GM21390 (cell line): ENCODE measurements at regions not wholly inside any gene's neighbourhood (a gene's known extent, or its start where the extent isn't known, plus 50 kb on each side); places are given as distances from the start of the nearest gene placed in this dataset.

ENCODE experiments used
- ATAC-seq: cut with Tn5 transposase; IDR thresholded peaks from one replicate; pipeline ENCODE4 v1.9.1; 2021; ENCODE audit not compliant: unreplicated experiment

DNA sequence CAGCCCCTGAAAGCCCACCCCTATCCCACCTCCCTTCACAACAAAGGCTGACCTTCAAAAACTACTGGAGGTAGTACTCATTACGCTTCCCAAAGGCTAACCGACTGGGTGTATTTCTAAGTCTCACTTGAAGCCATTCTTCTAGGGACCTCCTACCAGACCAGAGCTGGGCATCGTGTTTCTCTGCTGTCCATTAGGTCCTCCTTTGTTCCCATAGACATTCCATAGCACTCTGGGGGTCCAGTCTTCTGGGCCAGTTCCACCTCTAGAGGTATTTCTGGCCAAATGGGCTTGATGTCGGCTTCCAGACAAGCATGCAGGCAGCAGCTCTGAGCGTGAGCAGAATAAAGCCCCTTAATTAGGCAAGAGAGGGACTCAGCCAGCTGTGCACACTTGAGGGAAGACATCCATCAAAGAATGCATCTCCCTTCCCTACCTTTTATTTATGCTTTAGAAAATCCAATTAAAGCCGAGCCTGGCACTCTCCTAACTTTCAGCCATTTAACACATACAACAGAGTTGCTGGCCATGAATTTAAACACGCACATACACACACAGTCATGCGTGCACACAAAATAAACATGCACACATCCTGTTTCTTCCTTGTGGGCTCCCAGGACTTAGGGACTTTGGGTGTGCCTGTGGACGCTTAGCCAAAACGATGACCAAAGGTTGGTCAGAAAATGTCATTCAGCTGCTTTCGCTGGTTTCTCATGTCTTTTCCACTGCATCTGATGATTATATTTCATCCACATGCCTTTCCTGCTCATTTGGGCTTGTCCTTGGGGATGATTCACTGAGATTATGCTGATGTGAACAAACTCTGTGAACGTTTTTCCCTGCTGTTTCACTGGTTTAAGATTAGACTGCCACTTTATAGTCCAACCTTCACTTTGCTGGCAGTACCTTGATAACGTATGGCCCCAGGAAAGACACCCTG, 362.0 kb upstream of the NFE2L3 start:
- no peak for ATAC-seq

DNA sequence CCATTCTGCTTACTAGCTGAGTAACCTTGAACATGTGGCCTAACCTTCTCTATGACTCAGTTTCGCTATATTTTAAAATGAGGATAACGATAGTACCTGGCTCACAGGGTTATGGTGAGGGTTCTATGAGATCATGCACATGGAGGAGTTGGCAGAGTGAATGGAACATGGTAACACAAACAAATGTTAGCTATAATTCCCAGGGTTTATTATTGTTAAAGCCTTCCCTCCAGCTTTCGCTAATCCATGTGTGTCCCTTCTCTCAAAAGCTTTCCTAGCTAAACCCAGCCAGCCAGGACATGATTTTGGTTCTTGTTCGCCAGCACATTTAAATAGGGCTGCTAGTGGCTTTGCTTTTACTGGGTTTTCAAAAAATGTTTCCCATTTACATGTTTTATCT, 361.0 kb upstream of the NFE2L3 start:
- ATAC-seq, result no peak

GRCh38 chr7:25792586-25792985, 359.4 kb upstream of the NFE2L3 start:
- no peak for ATAC-seq

GRCh38 chr7:25795824-25796235, 356.2 kb upstream of the NFE2L3 start:
- no peak for ATAC-seq

DNA sequence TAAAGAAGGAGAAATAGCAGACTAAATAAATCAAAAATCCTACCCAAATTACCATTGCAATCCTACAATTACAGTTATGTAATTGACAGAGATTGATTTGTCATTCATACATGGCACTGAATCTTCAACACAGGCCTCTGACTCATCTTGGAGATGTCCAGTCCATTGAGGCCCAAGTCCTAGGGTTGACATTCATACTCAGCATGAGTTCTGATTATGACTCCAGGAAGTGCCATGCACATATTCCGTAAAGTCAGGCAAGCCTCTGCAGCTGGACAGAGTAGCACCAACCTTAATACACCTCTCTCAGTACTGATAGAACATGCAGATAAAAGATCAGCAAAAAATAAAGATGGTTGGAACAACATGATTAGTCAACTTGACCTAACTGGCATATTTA, 353.7 kb upstream of the NFE2L3 start:
- no peak for ATAC-seq

DNA sequence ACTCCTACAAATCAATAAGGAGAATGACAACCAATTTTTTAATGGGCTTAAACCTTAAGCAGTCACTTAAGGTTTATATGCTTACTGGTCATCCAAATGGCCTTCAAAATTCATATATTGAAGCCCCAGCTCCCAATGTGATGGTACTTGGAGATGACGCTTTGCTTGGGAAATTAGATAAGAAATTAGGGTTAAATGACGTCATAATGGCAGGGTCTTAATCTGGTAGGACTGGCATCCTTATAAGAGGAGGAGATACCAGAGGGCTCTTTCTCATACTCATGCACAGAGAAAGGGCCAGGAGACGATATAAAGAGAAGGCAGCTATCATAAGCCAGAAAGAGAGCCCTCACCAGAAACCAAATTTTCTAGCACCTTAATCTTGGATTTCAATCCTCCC, 350.8 kb upstream of the NFE2L3 start:
- no peak for ATAC-seq

DNA sequence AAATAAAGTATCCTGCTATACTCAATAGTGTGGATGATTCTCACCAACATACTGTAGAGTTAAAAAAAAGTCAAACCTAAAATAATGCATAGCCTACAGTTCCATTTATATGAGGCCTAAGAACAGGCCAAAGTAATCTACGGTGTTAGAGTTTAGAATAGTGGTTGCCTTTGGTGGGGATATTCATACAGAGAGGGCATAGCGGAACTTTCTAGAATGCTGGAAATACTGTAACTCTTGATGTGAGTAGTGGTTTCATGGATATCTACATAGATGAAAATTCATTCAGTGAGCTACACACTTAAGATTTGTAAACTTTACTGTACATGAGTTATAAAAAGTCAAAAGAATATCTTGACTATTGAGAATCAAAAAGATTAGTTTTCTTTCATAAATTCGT, 349.9 kb upstream of the NFE2L3 start:
- ATAC-seq, result no peak

DNA sequence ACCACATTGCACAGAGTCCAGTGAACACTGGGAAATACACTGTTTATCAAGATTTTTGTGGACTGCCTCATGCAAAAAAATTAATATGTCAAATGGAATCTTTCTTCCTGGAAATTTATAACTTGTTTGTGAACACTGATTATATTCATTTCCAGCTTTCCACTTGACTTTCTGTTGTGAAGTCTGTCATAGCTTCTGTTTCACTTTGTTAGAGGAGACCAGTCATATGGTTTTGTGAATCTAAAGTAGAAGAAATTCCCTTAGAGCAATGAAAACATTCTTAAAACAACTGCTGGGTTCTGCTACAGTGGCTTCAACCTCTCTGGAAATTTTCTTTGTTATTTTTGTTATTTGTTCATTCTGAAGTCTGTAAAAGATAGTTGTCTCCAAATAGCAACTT, 349.5 kb upstream of the NFE2L3 start:
- no peak for ATAC-seq

- no peak for ATAC-seq
These were observed 348.7 kb upstream of the NFE2L3 start for GRCh38 chr7:25803117-25803887.

DNA sequence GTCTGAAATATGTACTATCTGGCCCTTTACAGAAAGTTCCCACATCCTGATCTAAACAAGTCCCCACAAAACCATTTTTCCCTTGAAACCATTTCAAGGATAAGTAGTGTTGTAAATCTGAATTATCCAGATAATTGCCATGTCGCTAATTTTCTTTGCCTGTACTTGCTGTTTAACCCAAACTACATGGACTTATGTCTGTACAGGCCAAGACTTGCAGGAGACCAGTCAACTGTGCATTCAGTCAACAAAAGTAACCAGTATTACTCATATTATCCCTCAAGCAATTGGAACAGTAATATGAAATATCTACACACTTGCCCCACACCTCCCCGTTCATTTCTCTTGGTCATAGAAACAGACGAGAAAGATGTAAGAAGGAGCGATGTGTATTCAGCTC, 347.8 kb upstream of the NFE2L3 start:
- no peak for ATAC-seq

DNA sequence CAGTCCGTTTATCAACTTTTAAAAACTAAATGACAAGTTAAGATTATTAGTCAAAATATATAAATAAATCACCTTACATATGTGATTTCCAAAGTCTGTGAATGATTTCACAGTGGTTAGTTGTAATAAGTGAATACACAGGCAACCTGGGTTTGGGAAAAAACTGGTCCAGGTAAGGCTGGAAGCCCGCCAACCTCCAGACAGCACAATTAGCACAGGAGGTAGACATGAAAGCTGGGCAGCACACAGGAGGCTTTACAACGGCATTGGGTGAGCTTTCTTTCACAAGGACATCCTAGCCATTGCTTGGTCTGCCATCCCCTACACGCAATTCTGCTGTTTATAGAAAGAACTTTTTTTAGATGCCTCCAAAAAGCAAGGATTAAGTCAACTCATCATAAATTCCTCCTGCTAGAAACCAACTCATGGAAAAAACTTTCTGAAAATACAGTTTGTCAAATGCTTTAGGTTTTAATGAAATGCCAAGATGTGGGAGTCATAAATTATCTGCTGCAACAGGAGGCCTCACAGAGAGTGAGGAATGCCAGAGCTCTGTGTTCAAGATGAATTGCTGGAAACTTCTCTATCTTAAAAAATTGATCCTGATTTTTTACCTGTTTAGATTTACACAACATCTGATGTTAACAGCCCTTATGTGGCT, 346.8 kb upstream of the NFE2L3 start:
- ATAC-seq, result no peak

DNA sequence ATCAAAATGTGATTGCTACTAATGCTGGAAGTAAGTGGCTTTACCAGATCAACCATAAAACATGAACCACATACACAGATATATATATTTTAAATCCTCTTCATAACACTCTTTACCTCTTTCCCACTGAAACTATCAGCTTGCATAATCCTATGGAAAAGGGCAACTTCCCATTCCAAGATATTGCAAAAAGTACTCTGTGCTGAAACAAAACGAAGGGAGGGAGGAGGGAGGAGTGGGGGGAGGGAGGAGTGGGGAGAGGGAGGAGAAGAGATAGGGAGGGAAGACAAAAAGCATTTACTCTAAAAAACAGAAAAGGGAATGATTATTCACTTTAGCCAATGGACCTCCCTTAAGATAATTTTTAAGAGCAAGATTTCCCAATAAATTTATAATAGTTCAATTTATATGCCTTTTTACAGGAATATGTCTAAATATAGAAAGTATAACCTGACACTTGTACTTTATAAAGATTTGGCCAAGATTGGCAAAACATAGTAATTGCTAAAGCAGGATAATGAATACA, 344.8 kb upstream of the NFE2L3 start:
- ATAC-seq, result no peak

- no peak for ATAC-seq
These were observed 342.6 kb upstream of the NFE2L3 start for GRCh38 chr7:25809441-25809840.

GRCh38 chr7:25812086-25812850, 339.7 kb upstream of the NFE2L3 start:
- ATAC-seq, result no peak

DNA sequence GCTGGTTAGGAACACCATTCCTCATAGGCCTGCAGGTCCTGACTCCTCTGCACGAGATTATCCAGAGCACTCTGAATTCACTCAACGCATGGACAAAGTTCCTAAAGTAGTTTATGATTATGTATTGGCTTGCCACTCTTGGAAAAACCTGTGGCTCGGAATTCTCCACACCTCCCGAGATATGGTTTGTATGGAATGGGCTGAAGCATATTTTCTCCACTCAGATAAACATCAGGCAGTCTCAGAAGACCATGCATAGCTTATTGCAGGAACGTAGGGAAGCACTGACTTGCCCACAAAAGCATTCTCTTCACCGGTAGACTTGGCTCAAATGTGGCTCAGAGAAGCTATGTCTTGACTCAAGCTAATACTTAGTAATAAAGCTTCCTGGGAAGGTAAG, 338.6 kb upstream of the NFE2L3 start:
- ATAC-seq, result no peak

GRCh38 chr7:25815711-25816110, 336.3 kb upstream of the NFE2L3 start:
- no peak for ATAC-seq

- no peak for ATAC-seq
These were observed 331.5 kb upstream of the NFE2L3 start for GRCh38 chr7:25820432-25821040.

- ATAC-seq, result no peak
These were observed 330.8 kb upstream of the NFE2L3 start for GRCh38 chr7:25821225-25821624.

DNA sequence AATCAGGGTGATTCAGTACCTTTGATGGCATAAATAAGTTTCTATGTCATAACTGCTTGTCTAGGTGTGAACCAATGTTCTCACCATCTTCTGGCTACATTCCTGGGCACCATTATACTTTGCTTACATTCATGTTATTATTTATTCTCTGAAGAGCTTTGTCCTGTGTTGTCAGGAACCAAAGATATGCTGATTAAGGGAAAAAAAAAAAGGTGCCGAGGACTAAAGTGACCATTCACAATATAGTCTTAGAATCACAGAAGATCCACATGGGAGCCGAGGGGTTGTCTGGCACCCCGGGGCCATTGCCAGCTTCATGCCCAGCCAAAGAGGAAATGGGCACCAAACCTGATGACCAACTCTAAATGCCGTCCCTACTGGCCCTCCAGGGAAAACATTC, 329.2 kb upstream of the NFE2L3 start:
- ATAC-seq, result no peak

DNA sequence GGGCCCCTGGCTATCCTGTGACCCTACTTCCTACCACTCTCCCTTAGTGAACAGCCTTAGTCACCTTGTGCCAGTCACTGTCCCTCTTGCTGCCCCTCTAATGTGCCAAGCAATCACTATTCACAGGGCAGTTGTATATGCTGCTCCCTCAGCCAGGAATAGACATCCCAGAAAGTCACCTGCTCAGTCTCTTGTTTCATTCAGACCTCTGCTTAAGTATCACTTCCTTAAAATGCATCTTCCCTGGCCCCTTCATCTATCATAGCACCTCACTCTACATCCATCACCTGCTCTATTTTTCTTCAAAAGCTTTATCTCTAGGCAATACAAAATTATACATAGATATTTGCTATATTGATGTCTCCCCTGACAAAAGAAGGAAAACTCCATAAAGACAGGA, 328.4 kb upstream of the NFE2L3 start:
- peak; percentile 89 for ATAC-seq
